ENCODE measurements at regions not wholly inside any gene's neighbourhood (a gene's known extent, or its start where the extent isn't known, plus 50 kb on each side); places are given as distances from the start of the nearest gene placed in this dataset.
"Not testable (repeated sequence)": the region's sequence is repeated elsewhere in the genome, so short reads cannot be mapped to it uniquely, and the experiment has no call there.

GRCh38 chr1:185396126-185396525 lies 79.1 kb upstream of the IVNS1ABP start:
- no peak overlapping the region for H3K4me3 ChIP-seq (ENCODE audit: low read depth, low read length)
- DNase-seq (ENCODE audit: low read depth) = no peak
- TF ChIP-seq CTCF (IDR thresholded peaks at IDR 0.05; ENCODE audit: insufficient read depth, low read depth, low read length, missing control alignments) = no peak

GRCh38 chr1:185393815-185394214 lies 76.8 kb upstream of the IVNS1ABP start:
- H3K4me3 ChIP-seq (ENCODE audit: low read depth, low read length) = no peak overlapping the region
- no peak for DNase-seq (ENCODE audit: low read depth)
- TF ChIP-seq CTCF (IDR thresholded peaks at IDR 0.05; ENCODE audit: insufficient read depth, low read depth, low read length, missing control alignments) = no peak

GRCh38 chr1:185393205-185393604 lies 76.2 kb upstream of the IVNS1ABP start:
- TF ChIP-seq CTCF (IDR thresholded peaks at IDR 0.05; ENCODE audit: insufficient read depth, low read depth, low read length, missing control alignments) = no peak
- DNase-seq (ENCODE audit: low read depth) = no peak
- H3K4me3 ChIP-seq (ENCODE audit: low read depth, low read length) = no peak overlapping the region

GRCh38 chr1:185388815-185389214 lies 71.8 kb upstream of the IVNS1ABP start:
- H3K4me3 ChIP-seq (ENCODE audit: low read depth, low read length) = no peak overlapping the region
- no peak for TF ChIP-seq CTCF (IDR thresholded peaks at IDR 0.05; ENCODE audit: insufficient read depth, low read depth, low read length, missing control alignments)
- no peak for DNase-seq (ENCODE audit: low read depth)

GRCh38 chr1:185388346-185388745 lies 71.3 kb upstream of the IVNS1ABP start:
- H3K4me3 ChIP-seq (ENCODE audit: low read depth, low read length) = no peak overlapping the region
- TF ChIP-seq CTCF (IDR thresholded peaks at IDR 0.05; ENCODE audit: insufficient read depth, low read depth, low read length, missing control alignments) = no peak
- no peak for DNase-seq (ENCODE audit: low read depth)

GRCh38 chr1:185385991-185386390 lies 68.9 kb upstream of the IVNS1ABP start:
- no peak overlapping the region for H3K4me3 ChIP-seq (ENCODE audit: low read depth, low read length)
- DNase-seq (ENCODE audit: low read depth) = no peak

GRCh38 chr1:185383805-185384204 lies 66.8 kb upstream of the IVNS1ABP start:
- not testable (repeated sequence) for H3K4me3 ChIP-seq (ENCODE audit: low read depth, low read length); DNase-seq (ENCODE audit: low read depth)

More at GRCh38 chr1:185385991-185386390, 68.9 kb upstream of the IVNS1ABP start:
- TF ChIP-seq CTCF (IDR thresholded peaks at IDR 0.05; ENCODE audit: insufficient read depth, low read depth, low read length, missing control alignments) = no peak

Measured in GM12865 (cell line).